OCI-LY1 (cell line): ENCODE measurements at regions not wholly inside any gene's neighbourhood (a gene's known extent, or its start where the extent isn't known, plus 50 kb on each side); places are given as distances from the start of the nearest gene placed in this dataset.

Source experiments
- CTCF ChIP-seq: fragments of 200-600 bp; sonication (generic), shearing (Covaris generic); IDR thresholded peaks from 2 replicates; pipeline ENCODE4 v1.5.1; 2017; ENCODE audit warnings: mild to moderate bottlenecking, antibody characterized with exemption, low read length, moderate library complexity, mixed read lengths
- EZH2 ChIP-seq: fragments of 200-600 bp; sonication (generic), shearing (Covaris generic); IDR thresholded peaks from 2 replicates; pipeline ENCODE4 v1.8.0; 2017; ENCODE audit warnings: borderline replicate concordance, mixed run types, mild to moderate bottlenecking, antibody characterized with exemption, low read length, moderate library complexity, mixed read lengths

GRCh38 chr2:236790963-236791362 lies 221.3 kb downstream of the ACKR3 start:
- TF ChIP-seq CTCF (no peak), EZH2 (no peak)
